AG04449 (cell line): ENCODE measurements at regions not wholly inside any gene's neighbourhood (a gene's known extent, or its start where the extent isn't known, plus 50 kb on each side); places are given as distances from the start of the nearest gene placed in this dataset.
"Not testable (repeated sequence)": the region's sequence is repeated elsewhere in the genome, so short reads cannot be mapped to it uniquely, and the experiment has no call there.

Source experiments
- CTCF ChIA-PET: fragments of 350-600 bp; formaldehyde crosslinking; extraction: SDS; loops from one replicate; lab custom pipeline; 2021; ENCODE audit warnings: antibody characterized with exemption; lab: Yijun Ruan, JAX
- POLR2A ChIA-PET: fragments of 400-600, 350-600 bp; formaldehyde crosslinking; extraction: SDS; loops from one replicate; lab custom pipeline; 2020; ENCODE audit warnings: antibody characterized with exemption, inconsistent platforms; lab: Yijun Ruan, JAX
- DNase-seq: peaks from one replicate; pipeline ENCODE4 v3.0.0-alpha.2; 2010; ENCODE audit warnings: low read depth, low spot score
- H3K4me3 ChIP-seq: 2 replicates; pipeline ENCODE4 v1.5.1; 2011; ENCODE audit warnings: low read depth, mild to moderate bottlenecking, control low read depth, low read length
- CTCF ChIP-seq: IDR thresholded peaks from one replicate; pipeline ENCODE4 v1.5.1; 2011; ENCODE audit warnings: mild to moderate bottlenecking, moderate library complexity, low read length, control low read depth, inconsistent platforms; ENCODE audit not compliant: insufficient read depth; ENCODE audit errors: missing control alignments

DNA sequence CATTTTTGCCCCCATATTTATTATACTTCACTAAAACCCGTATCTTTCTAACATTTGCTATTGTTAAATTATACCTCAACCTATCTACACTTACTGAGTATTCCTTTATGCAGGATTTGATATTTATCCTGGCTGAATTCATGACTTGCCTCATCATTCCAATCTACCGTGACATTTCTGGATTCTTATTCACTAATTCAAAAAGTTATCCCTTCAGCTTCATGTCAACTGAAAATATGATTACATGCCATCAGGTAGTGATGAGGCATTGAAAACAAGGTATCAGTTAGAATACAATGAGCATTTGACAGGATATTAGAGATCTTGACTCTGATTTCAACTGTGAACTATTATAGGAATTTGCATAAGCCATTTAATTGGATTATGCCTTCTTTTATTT lies 2171.9 kb upstream of the WWC1 start:
- ChIA-PET CTCF (no interaction called here), POLR2A (no interaction called here)
- no peak for DNase-seq
- TF ChIP-seq CTCF = no peak
- H3K4me3 ChIP-seq = no peak overlapping the region

DNA sequence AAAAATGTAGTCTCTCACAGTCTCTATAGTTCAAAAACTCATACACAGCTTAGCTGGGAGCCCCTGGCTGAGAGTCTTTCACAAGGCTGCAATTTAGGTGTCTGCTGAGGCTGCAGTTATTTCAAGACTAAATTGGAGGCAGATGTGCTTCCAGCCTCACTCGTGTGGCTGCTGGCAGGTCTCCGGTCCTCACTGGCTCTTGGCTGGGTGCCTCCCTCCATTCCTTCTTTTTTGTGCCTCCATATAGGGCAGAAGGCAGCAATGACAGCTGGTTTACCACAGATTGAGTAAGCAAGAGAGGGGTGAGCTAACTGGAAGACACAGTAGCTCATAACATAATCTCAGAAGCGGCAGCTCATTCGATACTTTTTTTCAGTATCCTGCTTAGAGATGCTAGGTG lies 2167.7 kb upstream of the WWC1 start:
- no peak for TF ChIP-seq CTCF
- no peak for DNase-seq
- ChIA-PET POLR2A (no interaction called here), CTCF (no interaction called here)
- no peak overlapping the region for H3K4me3 ChIP-seq

DNA sequence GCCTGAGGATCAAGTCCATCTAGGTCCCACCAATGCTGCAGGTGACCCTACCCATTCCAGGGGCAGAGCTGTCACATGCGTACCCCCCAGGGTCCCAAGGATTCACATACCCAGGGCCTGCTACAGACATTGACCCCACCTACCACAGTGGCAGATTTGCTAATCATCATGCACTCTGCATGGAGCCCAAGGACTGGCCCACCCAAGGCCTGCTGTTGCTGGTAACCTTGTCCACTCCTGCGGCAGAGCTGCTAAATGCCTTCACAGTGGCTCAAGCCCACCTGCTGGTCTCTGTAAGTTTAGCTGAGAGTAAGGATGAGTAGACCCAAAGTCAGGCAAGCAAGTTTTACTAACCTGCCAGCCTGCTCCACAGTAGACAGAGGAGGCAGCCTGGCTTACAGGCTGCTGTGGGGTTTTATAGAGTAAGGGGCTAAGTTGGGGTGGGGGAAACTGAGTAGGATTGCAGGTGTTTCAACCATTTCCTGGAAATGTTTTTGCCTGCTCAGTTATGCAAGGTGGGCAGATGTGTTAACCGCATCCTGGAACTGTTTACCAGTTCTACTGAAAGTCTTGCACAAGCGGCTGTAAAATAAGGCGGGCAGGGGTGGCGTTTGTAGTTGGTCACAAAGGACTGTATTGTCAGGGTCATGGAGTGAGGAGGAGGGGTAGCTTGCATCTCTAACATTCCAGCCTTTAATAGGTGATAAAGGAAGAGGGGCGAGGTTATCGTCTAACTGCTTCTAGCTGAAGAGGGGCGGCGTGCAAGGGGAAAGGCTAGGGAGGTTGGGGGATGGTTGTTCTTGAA lies 2163.5 kb upstream of the WWC1 start:
- TF ChIP-seq CTCF = no peak
- ChIA-PET CTCF (no interaction called here), POLR2A (no interaction called here)
- H3K4me3 ChIP-seq = no peak overlapping the region
- no peak for DNase-seq

GRCh38 chr5:166145107-166145506 lies 2146.3 kb upstream of the WWC1 start:
- H3K4me3 ChIP-seq, DNase-seq, CTCF ChIA-PET, POLR2A ChIA-PET: not testable (repeated sequence)

DNA sequence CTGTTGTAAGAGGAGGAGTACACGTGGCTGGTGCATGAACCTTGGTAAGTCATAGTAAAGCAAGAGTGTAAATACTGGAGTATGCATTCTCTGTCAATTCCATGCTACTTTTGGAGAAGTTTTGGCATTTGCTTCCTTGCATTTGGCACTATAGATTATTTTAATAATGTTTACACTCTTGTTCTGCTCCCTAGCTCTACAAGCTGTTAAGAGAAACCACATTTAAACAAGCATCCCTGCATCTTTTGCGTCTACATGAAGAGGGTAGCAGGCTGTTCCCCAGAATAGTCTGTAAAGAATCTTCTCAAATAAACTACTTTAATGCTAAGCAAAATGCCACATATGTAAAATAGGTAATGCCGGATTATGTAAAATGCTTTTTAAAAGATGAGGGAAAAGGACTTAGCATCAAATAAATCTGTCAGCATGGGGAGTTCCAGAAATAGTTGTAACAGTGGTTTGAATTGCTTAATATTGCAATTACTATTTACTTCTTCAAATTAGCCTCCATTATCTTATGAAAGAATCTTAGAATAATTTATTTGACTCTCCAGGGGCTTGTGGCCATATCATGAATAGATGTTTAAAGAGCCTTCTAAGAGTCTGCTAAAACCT lies 2127.3 kb upstream of the WWC1 start:
- no peak for TF ChIP-seq CTCF
- CTCF ChIA-PET = no interaction called here
- H3K4me3 ChIP-seq = no peak overlapping the region
- POLR2A ChIA-PET = no interaction called here
- no peak for DNase-seq

DNA sequence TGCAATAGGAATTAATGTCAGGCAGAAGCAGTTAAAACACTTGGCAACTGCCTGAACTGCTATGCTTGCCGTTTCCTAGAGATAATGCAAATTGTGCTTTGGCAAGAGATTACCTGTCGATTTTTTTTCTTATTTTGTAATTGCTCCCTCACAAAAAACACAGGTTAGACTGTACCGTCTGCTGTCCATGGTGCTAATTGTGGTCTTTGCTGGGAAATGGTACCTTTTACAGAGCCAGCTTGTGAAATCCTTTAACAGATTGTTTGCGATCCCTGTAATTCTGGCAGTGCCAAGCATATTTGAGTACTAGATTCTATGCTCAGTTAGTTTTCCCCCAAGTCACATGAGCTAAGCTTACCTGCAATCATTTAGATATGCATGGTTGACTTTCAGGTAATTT lies 2125.8 kb upstream of the WWC1 start:
- ChIA-PET CTCF (no interaction called here), POLR2A (no interaction called here)
- no peak for TF ChIP-seq CTCF
- no peak overlapping the region for H3K4me3 ChIP-seq
- DNase-seq = no peak
